GM12864 (cell line): ENCODE measurements at regions not wholly inside any gene's neighbourhood (a gene's known extent, or its start where the extent isn't known, plus 50 kb on each side); places are given as distances from the start of the nearest gene placed in this dataset.
A peak's percentile ranks its signal among the peaks of the same experiment; 100 is the strongest.

Source experiments
- DNase-seq: peaks from one replicate; pipeline ENCODE4 v3.0.0-alpha.2; 2011; ENCODE audit warnings: low read depth
- H3K4me3 ChIP-seq: 2 replicates; pipeline ENCODE4 v1.5.1; 2011; ENCODE audit warnings: mild to moderate bottlenecking, low read depth, low read length, control low read depth
- TF ChIP-seq, protein P1 (sequence below): IDR thresholded peaks from 2 replicates; pipeline ENCODE4 v1.5.1; 2011; ENCODE audit warnings: low read depth, mild to moderate bottlenecking, moderate library complexity, low read length, control low read depth, inconsistent platforms; ENCODE audit errors: missing control alignments

DNA sequence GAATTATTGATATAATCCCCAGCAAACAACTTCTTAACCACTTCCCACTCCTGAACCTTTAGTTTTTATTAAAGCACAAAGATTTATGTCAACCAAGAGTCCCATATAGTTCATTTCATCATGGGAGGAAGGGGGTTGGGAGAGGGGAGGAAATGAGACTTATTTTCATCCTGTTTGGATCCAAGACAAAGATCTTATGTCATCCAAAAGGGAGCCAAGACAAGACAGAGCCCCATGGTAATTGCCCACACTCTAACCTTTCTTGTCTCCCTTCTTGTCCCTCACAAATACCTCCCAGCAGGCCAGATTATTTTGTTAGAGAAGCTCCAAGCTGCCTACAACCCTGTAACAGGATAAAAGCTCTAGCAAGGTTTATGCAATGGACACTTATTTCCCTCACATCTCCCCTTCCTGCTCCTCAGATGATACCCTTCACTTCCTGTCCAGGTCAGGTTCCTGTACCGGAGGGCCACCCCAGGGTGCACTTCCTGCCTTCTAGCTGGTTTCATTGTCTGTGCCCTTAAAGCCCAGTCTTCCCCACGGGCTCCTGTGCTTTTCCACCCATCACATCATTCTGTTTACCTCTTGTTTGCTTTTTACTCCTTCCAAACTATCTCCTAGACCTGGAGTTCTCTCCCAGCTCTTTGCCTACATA is 123.7 kb upstream of the MDM1 start:
- no peak for DNase-seq
- TF ChIP-seq, protein P1, sequence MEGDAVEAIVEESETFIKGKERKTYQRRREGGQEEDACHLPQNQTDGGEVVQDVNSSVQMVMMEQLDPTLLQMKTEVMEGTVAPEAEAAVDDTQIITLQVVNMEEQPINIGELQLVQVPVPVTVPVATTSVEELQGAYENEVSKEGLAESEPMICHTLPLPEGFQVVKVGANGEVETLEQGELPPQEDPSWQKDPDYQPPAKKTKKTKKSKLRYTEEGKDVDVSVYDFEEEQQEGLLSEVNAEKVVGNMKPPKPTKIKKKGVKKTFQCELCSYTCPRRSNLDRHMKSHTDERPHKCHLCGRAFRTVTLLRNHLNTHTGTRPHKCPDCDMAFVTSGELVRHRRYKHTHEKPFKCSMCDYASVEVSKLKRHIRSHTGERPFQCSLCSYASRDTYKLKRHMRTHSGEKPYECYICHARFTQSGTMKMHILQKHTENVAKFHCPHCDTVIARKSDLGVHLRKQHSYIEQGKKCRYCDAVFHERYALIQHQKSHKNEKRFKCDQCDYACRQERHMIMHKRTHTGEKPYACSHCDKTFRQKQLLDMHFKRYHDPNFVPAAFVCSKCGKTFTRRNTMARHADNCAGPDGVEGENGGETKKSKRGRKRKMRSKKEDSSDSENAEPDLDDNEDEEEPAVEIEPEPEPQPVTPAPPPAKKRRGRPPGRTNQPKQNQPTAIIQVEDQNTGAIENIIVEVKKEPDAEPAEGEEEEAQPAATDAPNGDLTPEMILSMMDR, result no peak
- H3K4me3 ChIP-seq, result no peak overlapping the region

DNA sequence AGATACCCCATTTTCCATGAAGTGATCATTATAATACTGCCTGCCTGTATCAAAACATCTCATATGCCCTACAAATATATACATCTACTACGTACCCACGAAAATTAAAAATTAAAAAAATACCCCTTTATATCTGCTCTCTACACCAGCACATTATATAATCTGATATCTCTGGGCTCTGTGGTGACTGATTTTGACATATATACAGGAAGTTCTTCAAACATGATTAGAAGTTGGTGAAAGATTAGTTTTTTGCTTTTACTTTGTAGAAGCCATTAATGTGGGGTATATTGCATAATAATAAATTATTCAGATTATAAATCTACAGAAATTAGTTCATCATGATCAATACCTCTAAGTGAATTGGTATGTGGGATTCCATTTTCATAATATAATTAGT is 126.7 kb upstream of the MDM1 start:
- TF ChIP-seq, protein P1, result no peak
- no peak overlapping the region for H3K4me3 ChIP-seq
- no peak for DNase-seq

DNA sequence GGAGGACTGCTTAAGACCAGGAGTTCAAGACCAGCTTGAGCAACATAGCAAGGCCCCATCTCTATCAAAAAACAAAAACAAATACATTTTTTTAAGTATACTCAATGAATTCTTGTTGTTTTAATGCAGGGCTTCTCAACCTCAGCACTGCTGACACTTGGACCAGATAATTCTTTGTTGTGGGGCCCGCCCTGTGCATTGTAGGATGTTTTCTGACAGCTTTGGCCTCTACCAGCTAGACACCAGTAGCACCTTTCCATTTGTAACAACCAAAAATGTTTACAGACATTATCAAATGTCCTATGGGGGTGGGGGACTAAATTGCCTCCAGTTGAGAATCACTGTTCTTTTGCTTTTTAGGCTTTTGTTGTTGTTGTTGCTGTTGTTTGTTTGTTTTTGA is 128.1 kb upstream of the MDM1 start:
- TF ChIP-seq, protein P1, result no peak
- no peak for DNase-seq

DNA sequence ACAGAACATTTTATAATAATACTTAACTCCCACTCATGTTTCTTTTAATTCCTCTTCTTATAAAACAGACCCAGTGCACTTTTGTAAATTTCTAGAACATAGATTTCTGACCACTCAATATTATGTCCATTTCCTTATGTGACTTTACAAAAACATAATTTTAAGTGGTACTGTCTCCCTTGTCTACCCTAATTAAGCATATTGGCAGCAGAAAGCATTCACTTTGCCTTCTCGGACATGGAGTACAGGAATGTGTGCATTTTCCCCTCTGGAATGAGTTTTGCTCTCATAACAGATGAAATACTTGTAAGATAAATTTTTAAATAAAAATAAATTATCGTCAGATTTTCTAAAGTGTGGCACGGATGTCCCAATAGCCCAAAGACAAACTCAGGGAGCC is 129.5 kb upstream of the MDM1 start:
- TF ChIP-seq, protein P1, result no peak
- H3K4me3 ChIP-seq, result no peak overlapping the region
- DNase-seq, result no peak

More for the DNA sequence above, 128.1 kb upstream of the MDM1 start:
- H3K4me3 ChIP-seq, result no peak overlapping the region

DNA sequence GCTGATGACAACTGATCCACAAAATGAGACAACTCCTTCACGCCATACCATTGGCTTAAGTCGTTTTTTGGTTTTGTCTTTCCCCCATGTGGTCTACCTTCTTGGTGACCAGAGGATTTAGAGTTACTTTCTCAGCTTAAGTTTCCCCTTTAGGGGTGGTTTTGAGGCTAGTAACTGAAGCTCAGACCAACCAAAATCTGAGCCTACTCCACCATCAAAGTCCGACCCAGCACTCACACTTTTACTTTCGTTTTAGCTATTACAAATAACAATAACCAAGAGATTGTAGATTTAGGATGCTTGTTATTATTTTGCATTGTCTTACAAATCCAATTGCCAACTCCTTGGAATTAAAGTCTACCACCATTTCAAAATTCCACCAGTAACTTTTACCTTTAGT is 130.6 kb upstream of the MDM1 start:
- DNase-seq, result no peak
- peak overlapping the region; percentile 41 for H3K4me3 ChIP-seq

DNA sequence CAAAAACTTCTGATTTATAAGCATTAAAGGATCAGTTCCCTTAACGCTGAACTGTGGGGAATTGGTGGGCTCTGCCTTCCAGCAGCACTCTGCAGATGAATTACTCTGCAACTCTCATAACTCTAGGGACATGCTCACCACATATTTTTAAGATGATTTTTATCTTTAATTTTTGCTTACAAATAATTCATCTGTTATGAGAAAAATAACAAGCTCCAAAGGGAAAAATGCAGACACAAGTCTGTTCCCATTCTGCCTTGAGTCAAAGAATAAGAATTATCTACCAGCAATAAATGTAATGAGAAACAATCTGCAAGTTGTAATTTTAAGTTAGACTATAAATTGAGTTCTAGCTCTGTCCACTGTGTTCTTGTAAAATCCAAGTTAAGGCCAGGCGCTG is 133.1 kb upstream of the MDM1 start:
- H3K4me3 ChIP-seq, result no peak overlapping the region
- no peak for DNase-seq
- TF ChIP-seq, protein P1, result no peak

More for the DNA sequence above, 130.6 kb upstream of the MDM1 start:
- TF ChIP-seq, protein P1, result no peak

DNA sequence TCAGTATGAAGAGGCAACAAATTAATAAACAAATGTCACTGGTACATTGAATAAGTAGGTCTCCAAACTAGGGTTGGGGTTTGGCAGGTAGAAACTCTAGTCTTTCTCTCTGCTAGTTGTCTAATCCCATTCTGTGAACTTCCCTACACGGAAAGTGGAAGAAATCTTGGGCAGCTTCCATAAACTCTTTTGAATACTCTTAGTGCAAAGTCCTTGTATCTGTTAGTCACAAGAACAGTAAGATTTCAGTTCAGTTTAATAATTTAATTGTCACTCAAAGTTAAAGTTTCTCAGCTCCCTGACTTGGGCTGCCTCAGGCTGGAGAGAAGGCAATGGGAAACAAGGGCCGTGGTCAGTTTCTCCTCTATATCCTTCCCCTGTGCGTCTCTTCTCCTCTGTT is 135.4 kb upstream of the MDM1 start:
- H3K4me3 ChIP-seq, result no peak overlapping the region
- DNase-seq, result no peak
- TF ChIP-seq, protein P1, result no peak
